GM19467 (cell line): ENCODE measurements at regions not wholly inside any gene's neighbourhood (a gene's known extent, or its start where the extent isn't known, plus 50 kb on each side); places are given as distances from the start of the nearest gene placed in this dataset.
A peak's percentile ranks its signal among the peaks of the same experiment; 100 is the strongest.
"Not testable (repeated sequence)": the region's sequence is repeated elsewhere in the genome, so short reads cannot be mapped to it uniquely, and the experiment has no call there.

Experiments
- ATAC-seq: cut with Tn5 transposase; IDR thresholded peaks from one replicate; pipeline ENCODE4 v1.9.1; 2021; ENCODE audit warnings: mild to moderate bottlenecking, moderate library complexity; ENCODE audit not compliant: unreplicated experiment

GRCh38 chr17:33959098-33959497 is 296.0 kb upstream of the CCL2 start:
- not testable (repeated sequence) for ATAC-seq

GRCh38 chr17:33962857-33963655 is 292.0 kb upstream of the CCL2 start:
- ATAC-seq = no peak

GRCh38 chr17:33964344-33964979 is 290.6 kb upstream of the CCL2 start:
- ATAC-seq = peak; percentile 71

GRCh38 chr17:33966410-33967059 is 288.6 kb upstream of the CCL2 start:
- ATAC-seq = no peak

- no peak for ATAC-seq
Observed at GRCh38 chr17:33967608-33968349, 287.3 kb upstream of the CCL2 start.

- peak; percentile 48 for ATAC-seq
Observed at GRCh38 chr17:33968350-33969044, 286.6 kb upstream of the CCL2 start.

GRCh38 chr17:33970279-33970678 is 284.8 kb upstream of the CCL2 start:
- ATAC-seq = no peak

GRCh38 chr17:33972763-33973162 is 282.3 kb upstream of the CCL2 start:
- ATAC-seq = no peak

- ATAC-seq = no peak
Observed at GRCh38 chr17:33973491-33973890, 281.6 kb upstream of the CCL2 start.

GRCh38 chr17:33974276-33974675 is 280.8 kb upstream of the CCL2 start:
- no peak for ATAC-seq

- no peak for ATAC-seq
Observed at GRCh38 chr17:33976831-33977230, 278.3 kb upstream of the CCL2 start.

- ATAC-seq = no peak
Observed at GRCh38 chr17:33977729-33978514, 277.2 kb upstream of the CCL2 start.

- ATAC-seq = no peak
Observed at GRCh38 chr17:33978889-33979288, 276.2 kb upstream of the CCL2 start.

- no peak for ATAC-seq
Observed at GRCh38 chr17:33980193-33980592, 274.9 kb upstream of the CCL2 start.

- no peak for ATAC-seq
Observed at GRCh38 chr17:33981711-33982601, 273.1 kb upstream of the CCL2 start.

GRCh38 chr17:33982909-33983308 is 272.2 kb upstream of the CCL2 start:
- ATAC-seq = no peak

GRCh38 chr17:33983824-33984574 is 271.1 kb upstream of the CCL2 start:
- ATAC-seq = no peak

- ATAC-seq = no peak
Observed at GRCh38 chr17:33986088-33986487, 269.0 kb upstream of the CCL2 start.
